HCT116 (cell line): ENCODE measurements at regions not wholly inside any gene's neighbourhood (a gene's known extent, or its start where the extent isn't known, plus 50 kb on each side); places are given as distances from the start of the nearest gene placed in this dataset.

Source experiments
- CBX3 ChIP-seq: IDR thresholded peaks from 2 replicates; pipeline ENCODE4 v1.6.1; 2012; ENCODE audit warnings: low read depth
- CTCF ChIP-seq, 3 experiments: fragments of 200-600 bp in 1 of 3; sonication (generic) in 1 of 3; IDR thresholded peaks in 2 of 3; conservative IDR thresholded peaks in 1 of 3; 2 replicates each; pipeline ENCODE4 v1.5.1; 2012 to 2017; ENCODE audit warnings: low read depth in 2 of 3, low read length in 2 of 3, antibody characterized with exemption in 1 of 3, borderline replicate concordance in 1 of 3, control low read depth in 1 of 3, mild to moderate bottlenecking in 1 of 3, mixed read lengths in 1 of 3, mixed run types in 1 of 3, moderate library complexity in 1 of 3; ENCODE audit not compliant: insufficient read depth in 1 of 3
- EZH2phosphoT487 ChIP-seq: fragments of 200-600 bp; IDR thresholded peaks from 2 replicates; pipeline ENCODE4 v1.6.1; 2018; ENCODE audit warnings: antibody characterized with exemption, borderline replicate concordance
- JUND ChIP-seq: IDR thresholded peaks from 2 replicates; pipeline ENCODE4 v1.6.1; 2012
- POLR2A ChIP-seq: IDR thresholded peaks from 2 replicates; pipeline ENCODE4 v1.7.0; 2011; ENCODE audit warnings: borderline replicate concordance; ENCODE audit not compliant: insufficient read depth, insufficient read length; ENCODE audit errors: extremely low read depth
- REST ChIP-seq: IDR thresholded peaks from 2 replicates; pipeline ENCODE4 v1.6.1; 2012; ENCODE audit warnings: low read depth

GRCh38 chr21:28480470-28480869 lies 512.2 kb downstream of the LTN1 start:
- no peak for TF ChIP-seq CTCF (IDR thresholded peaks at IDR 0.05 in 2 of 3, conservative IDR thresholded peaks at IDR 0.05 in 1 of 3; ENCODE audit: borderline replicate concordance in 1 of 3, insufficient read depth in 1 of 3, low read depth in 2 of 3, low read length in 2 of 3)
- no peak for TF ChIP-seq REST
- TF ChIP-seq JUND = no peak
- no peak for TF ChIP-seq EZH2phosphoT487
- no peak for TF ChIP-seq CBX3
- no peak for TF ChIP-seq POLR2A
